ENCODE measurements at regions not wholly inside any gene's neighbourhood (a gene's known extent, or its start where the extent isn't known, plus 50 kb on each side); places are given as distances from the start of the nearest gene placed in this dataset.

GRCh38 chr13:59346999-59347723 is 816.6 kb downstream of the DIAPH3 start:
- Histone ChIP-seq H3K27me3 (replicated peaks; ENCODE audit: insufficient read depth) (no peaks in the 10 kb centered on the region), H3K4me1 (replicated peaks) (no peaks in the 10 kb centered on the region), H3K36me3 (no peaks in the 10 kb centered on the region), H3K4me3 (no peak overlapping the region), H3K9me3 (no peaks in the 10 kb centered on the region), H3K27ac (no peak overlapping the region)
- 51% methylated on average over 8 of the region's 8 CpGs for WGBS
- DNase-seq (ENCODE audit: low spot score) = no peak
- intact Hi-C loops (cut with DNase I) = no loop called here
- no peak for TF ChIP-seq CTCF (IDR thresholded peaks at IDR 0.05)
- TF ChIP-seq POLR2AphosphoS5 (IDR thresholded peaks at IDR 0.05) = no peak
- no peak for TF ChIP-seq POLR2A (IDR thresholded peaks at IDR 0.05)

- no peak for TF ChIP-seq POLR2A (IDR thresholded peaks at IDR 0.05)
- no peak for TF ChIP-seq CTCF (IDR thresholded peaks at IDR 0.05)
- no peak for TF ChIP-seq POLR2AphosphoS5 (IDR thresholded peaks at IDR 0.05)
- intact Hi-C loops (cut with DNase I) = no loop called here
- Histone ChIP-seq H3K36me3 (no peaks in the 10 kb centered on the region), H3K27me3 (replicated peaks; ENCODE audit: insufficient read depth) (no peaks in the 10 kb centered on the region), H3K27ac (no peak overlapping the region), H3K4me3 (no peak overlapping the region), H3K9me3 (no peaks in the 10 kb centered on the region), H3K4me1 (replicated peaks) (no peaks in the 10 kb centered on the region)
- WGBS = 44% methylated on average over 1 of the region's 1 CpG
- DNase-seq (ENCODE audit: low spot score) = no peak
These were observed 815.1 kb downstream of the DIAPH3 start for GRCh38 chr13:59348617-59349016.

GRCh38 chr13:59352600-59352999 is 811.1 kb downstream of the DIAPH3 start:
- no peak for TF ChIP-seq POLR2AphosphoS5 (IDR thresholded peaks at IDR 0.05)
- no peak for TF ChIP-seq CTCF (IDR thresholded peaks at IDR 0.05)
- no peak for TF ChIP-seq POLR2A (IDR thresholded peaks at IDR 0.05)
- no peak for DNase-seq (ENCODE audit: low spot score)
- 59% methylated on average over 2 of the region's 2 CpGs for WGBS
- H3K4me1 ChIP-seq (replicated peaks) = no peaks in the 10 kb centered on the region
- no peaks in the 10 kb centered on the region for H3K27me3 ChIP-seq (replicated peaks; ENCODE audit: insufficient read depth)
- intact Hi-C loops (cut with DNase I) = no loop called here
- no peak overlapping the region for H3K27ac ChIP-seq
- H3K9me3 ChIP-seq = no peaks in the 10 kb centered on the region
- H3K4me3 ChIP-seq = no peak overlapping the region
- no peaks in the 10 kb centered on the region for H3K36me3 ChIP-seq

GRCh38 chr13:59354665-59355369 is 808.9 kb downstream of the DIAPH3 start:
- TF ChIP-seq POLR2AphosphoS5 (IDR thresholded peaks at IDR 0.05) (no peak), CTCF (IDR thresholded peaks at IDR 0.05) (no peak), POLR2A (IDR thresholded peaks at IDR 0.05) (no peak)
- intact Hi-C loops (cut with DNase I) = no loop called here
- no peaks in the 10 kb centered on the region for H3K4me1 ChIP-seq (replicated peaks)
- 93% methylated on average over 3 of the region's 3 CpGs for WGBS
- no peak overlapping the region for H3K27ac ChIP-seq
- no peak overlapping the region for H3K4me3 ChIP-seq
- DNase-seq (ENCODE audit: low spot score) = no peak
- no peaks in the 10 kb centered on the region for H3K27me3 ChIP-seq (replicated peaks; ENCODE audit: insufficient read depth)
- H3K9me3 ChIP-seq = no peaks in the 10 kb centered on the region
- no peaks in the 10 kb centered on the region for H3K36me3 ChIP-seq

- no peak for TF ChIP-seq POLR2A (IDR thresholded peaks at IDR 0.05)
- no peak for TF ChIP-seq POLR2AphosphoS5 (IDR thresholded peaks at IDR 0.05)
- no peak for TF ChIP-seq CTCF (IDR thresholded peaks at IDR 0.05)
- no peaks in the 10 kb centered on the region for H3K27me3 ChIP-seq (replicated peaks; ENCODE audit: insufficient read depth)
- H3K36me3 ChIP-seq = no peaks in the 10 kb centered on the region
- WGBS = 61% methylated on average over 8 of the region's 8 CpGs
- H3K4me1 ChIP-seq (replicated peaks) = no peaks in the 10 kb centered on the region
- no peak for DNase-seq (ENCODE audit: low spot score)
- H3K4me3 ChIP-seq = no peak overlapping the region
- H3K27ac ChIP-seq = no peak overlapping the region
- no peaks in the 10 kb centered on the region for H3K9me3 ChIP-seq
- intact Hi-C loops (cut with DNase I) = no loop called here
These were observed 807.1 kb downstream of the DIAPH3 start for GRCh38 chr13:59356607-59357006.

Data from prostate gland (tissue), 2 donors.